GM11168 (cell line): ENCODE measurements at regions not wholly inside any gene's neighbourhood (a gene's known extent, or its start where the extent isn't known, plus 50 kb on each side); places are given as distances from the start of the nearest gene placed in this dataset.

ENCODE experiments used
- in situ Hi-C: fragments of 300-500 bp; cut with MboI; formaldehyde crosslinking; loops from one replicate; pipeline ENCODE4 v1.12.0; 2022; ENCODE audit warnings: low sequenced_read_pairs; ENCODE audit not compliant: unreplicated experiment

GRCh38 chr4:138312536-138312911 lies 70.4 kb upstream of the SLC7A11 start:
- in situ Hi-C loops, result no loop called here

- in situ Hi-C loops, result no loop called here
Measured at GRCh38 chr4:138311771-138312535, 69.8 kb upstream of the SLC7A11 start.

GRCh38 chr4:138310991-138311390 lies 68.8 kb upstream of the SLC7A11 start:
- in situ Hi-C loops, result no loop called here

GRCh38 chr4:138310498-138310897 lies 68.3 kb upstream of the SLC7A11 start:
- in situ Hi-C loops, result no loop called here

GRCh38 chr4:138308356-138308755 lies 66.2 kb upstream of the SLC7A11 start:
- in situ Hi-C loops, result no loop called here

GRCh38 chr4:138307319-138307718 lies 65.2 kb upstream of the SLC7A11 start:
- in situ Hi-C loops, result no loop called here

- in situ Hi-C loops, result no loop called here
Measured at GRCh38 chr4:138305050-138305449, 62.9 kb upstream of the SLC7A11 start.

GRCh38 chr4:138301536-138301935 lies 59.4 kb upstream of the SLC7A11 start:
- in situ Hi-C loops, result no loop called here

GRCh38 chr4:138300616-138301015 lies 58.5 kb upstream of the SLC7A11 start:
- in situ Hi-C loops, result no loop called here

GRCh38 chr4:138299881-138300280 lies 57.7 kb upstream of the SLC7A11 start:
- in situ Hi-C loops, result no loop called here

GRCh38 chr4:138298866-138299265 lies 56.7 kb upstream of the SLC7A11 start:
- in situ Hi-C loops, result no loop called here

- in situ Hi-C loops, result no loop called here
Measured at GRCh38 chr4:138298431-138298830, 56.3 kb upstream of the SLC7A11 start.

GRCh38 chr4:138297743-138298405 lies 55.7 kb upstream of the SLC7A11 start:
- in situ Hi-C loops, result no loop called here

- in situ Hi-C loops, result no loop called here
Measured at GRCh38 chr4:138292321-138292720, 50.2 kb upstream of the SLC7A11 start.
